ENCODE measurements at regions not wholly inside any gene's neighbourhood (a gene's known extent, or its start where the extent isn't known, plus 50 kb on each side); places are given as distances from the start of the nearest gene placed in this dataset.

DNA sequence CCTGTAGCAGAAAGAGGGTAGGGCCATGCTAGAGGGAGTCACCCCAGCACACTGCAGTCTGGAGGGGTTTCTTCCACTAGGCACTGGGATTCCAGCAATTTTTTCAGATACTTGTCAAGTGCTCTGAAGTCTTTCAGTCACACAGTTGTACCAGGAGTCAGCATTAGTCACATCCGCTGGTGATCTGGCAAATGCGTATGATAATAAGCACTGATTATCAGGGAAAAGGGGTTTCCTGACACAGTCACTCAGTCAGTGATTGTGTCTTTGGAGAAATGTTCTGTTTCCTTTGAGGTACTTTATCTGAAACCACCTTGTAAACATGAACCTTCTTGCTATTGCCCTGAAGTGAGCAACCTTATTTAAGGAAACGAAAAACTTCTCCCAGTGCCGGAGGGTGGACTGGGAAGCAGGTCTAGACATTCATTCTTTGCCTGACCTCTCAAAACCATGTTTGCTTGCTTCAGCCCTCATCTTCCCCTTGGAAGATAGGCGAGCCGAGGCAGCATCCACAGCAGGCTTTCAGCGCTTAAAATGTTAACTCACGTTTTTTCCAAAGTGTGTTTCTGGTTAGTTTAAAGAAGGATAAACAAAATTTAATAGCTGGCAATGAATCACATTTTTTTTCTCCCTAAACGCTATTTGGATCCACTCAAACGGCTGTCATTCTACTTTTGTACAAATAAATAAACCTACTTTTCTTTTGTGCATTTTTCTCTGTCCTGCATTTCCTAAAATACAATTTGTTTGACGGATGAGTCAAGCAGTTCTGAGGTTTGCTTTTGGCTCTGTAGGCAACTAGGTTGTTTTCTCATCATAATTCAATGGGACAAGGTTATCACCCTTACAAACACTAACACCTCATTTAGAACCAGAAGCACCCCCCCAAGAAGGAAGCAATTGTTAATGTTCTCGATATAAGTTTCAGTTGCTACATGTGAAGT, 77.7 kb downstream of the FOXD1 start:
- peaks cover 12% of the 10 kb centered on the region for H3K4me1 ChIP-seq (ENCODE audit: control insufficient read depth, insufficient read depth, low read length)

DNA sequence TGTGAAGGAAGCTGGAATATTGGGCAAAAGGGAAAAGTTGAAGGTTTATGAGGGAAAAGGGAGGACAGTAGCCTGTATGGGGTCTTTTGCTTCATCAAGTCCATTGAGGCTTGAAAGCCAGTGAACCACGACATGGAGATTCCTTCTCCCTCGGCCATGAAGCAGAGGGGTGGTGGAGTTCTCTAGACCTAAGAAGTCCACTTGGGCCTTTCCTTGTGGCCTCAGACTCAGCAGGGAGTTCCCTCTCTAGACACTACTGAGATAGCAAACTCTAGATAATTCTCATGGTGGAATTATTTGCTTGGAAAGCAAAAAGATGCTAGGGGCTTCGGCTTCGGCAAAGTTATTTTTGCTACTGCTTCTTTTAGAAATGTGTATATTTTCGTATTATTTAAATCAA, 78.5 kb downstream of the FOXD1 start:
- no peaks in the 10 kb centered on the region for H3K36me3 ChIP-seq (ENCODE audit: control insufficient read depth, insufficient read depth, low read length)

More for the DNA sequence above, 77.7 kb downstream of the FOXD1 start:
- no peak overlapping the region for H3K9ac ChIP-seq (ENCODE audit: low read length)
- H3K36me3 ChIP-seq (ENCODE audit: control insufficient read depth, insufficient read depth, low read length), result no peaks in the 10 kb centered on the region
- H3K4me3 ChIP-seq (ENCODE audit: low read length), result no peak overlapping the region
- no peaks in the 10 kb centered on the region for H3K27me3 ChIP-seq (ENCODE audit: control insufficient read depth, insufficient read depth, low read length)
- no peak overlapping the region for H3K27ac ChIP-seq (ENCODE audit: low read depth, low read length)

DNA sequence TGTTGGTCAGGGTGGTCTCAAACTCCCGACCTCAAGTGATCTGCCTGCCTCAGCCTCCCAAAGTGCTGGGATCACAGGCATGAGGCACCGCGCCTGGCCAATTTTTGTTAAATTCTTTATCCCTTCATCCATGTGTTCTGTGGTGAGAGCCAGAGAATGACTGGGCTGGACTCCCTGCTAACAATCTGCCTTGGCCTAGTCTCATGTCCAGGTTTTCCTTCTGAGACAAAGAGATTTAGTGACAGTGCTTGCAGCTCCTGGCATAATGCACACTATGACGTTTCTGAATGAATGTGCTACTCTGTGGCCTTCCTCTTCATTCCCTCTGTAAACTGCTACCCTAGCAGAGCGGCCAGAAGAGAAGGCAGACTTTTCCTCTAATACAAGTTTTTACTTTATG, 79.3 kb downstream of the FOXD1 start:
- Histone ChIP-seq H3K4me3 (ENCODE audit: low read length) (no peak overlapping the region), H3K4me1 (ENCODE audit: control insufficient read depth, insufficient read depth, low read length) (peaks cover 11% of the 10 kb centered on the region), H3K27me3 (ENCODE audit: control insufficient read depth, insufficient read depth, low read length) (no peaks in the 10 kb centered on the region), H3K27ac (ENCODE audit: low read depth, low read length) (no peak overlapping the region), H3K36me3 (ENCODE audit: control insufficient read depth, insufficient read depth, low read length) (no peaks in the 10 kb centered on the region), H3K9ac (ENCODE audit: low read length) (no peak overlapping the region)

More for the DNA sequence above, 78.5 kb downstream of the FOXD1 start:
- H3K9ac ChIP-seq (ENCODE audit: low read length), result no peak overlapping the region
- no peak overlapping the region for H3K4me3 ChIP-seq (ENCODE audit: low read length)
- H3K27ac ChIP-seq (ENCODE audit: low read depth, low read length), result no peak overlapping the region
- no peaks in the 10 kb centered on the region for H3K27me3 ChIP-seq (ENCODE audit: control insufficient read depth, insufficient read depth, low read length)
- H3K4me1 ChIP-seq (ENCODE audit: control insufficient read depth, insufficient read depth, low read length), result peaks cover 15% of the 10 kb centered on the region

DNA sequence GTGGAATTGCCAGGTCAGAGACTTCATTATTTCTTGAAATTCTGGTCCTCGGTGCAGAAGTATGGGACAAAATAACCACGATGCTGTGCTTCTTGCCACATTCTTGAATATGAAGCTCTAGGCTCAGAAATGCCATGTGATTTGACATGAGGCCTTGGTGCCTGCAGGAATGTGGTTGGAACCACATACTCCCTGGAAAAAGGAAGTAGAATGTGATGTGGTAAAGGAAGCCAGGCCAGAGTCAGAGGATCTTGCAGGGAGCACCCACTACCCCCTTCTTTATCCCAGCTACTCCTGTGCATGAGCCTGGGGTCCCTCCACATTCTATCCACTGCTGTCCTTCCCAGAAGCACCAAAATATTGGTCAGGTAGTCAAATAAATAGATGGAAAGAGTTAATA, 80.9 kb downstream of the FOXD1 start:
- H3K27ac ChIP-seq (ENCODE audit: low read depth, low read length), result no peak overlapping the region
- no peak overlapping the region for H3K9ac ChIP-seq (ENCODE audit: low read length)
- no peaks in the 10 kb centered on the region for H3K36me3 ChIP-seq (ENCODE audit: control insufficient read depth, insufficient read depth, low read length)
- H3K27me3 ChIP-seq (ENCODE audit: control insufficient read depth, insufficient read depth, low read length), result no peaks in the 10 kb centered on the region
- H3K4me1 ChIP-seq (ENCODE audit: control insufficient read depth, insufficient read depth, low read length), result peaks cover 7% of the 10 kb centered on the region
- no peak overlapping the region for H3K4me3 ChIP-seq (ENCODE audit: low read length)

DNA sequence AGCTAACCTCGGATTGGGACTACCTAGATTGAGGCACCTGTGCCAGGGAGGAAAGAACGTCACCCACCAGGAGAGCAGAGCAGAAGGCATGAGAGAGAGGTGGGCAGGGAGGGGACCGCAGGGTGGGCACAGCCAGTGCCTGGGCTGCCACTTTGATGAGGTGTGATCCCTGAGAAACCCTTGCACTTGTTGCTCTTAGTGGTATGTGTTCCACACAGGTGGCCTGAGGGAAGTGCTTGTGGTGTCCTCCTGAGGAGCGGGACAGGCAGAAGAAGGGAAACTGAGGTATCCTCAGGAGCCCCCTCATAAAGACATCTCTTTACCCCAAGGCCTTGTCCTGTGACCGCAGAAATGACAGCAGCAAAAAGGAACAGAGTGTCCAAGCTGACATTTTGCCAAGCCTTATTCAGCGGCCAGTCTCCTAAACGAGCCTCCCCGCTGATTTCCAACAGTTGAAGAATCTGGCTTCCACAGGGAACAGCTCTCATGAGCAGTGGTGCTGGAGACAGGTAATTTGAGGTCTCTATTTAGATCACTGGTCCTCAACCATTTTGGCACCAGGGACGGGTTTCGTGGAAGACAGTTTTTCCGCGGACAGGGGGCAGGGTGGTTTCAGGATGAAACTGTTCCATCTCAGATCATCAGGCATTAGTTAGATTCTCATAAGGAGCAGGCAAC, 82.4 kb downstream of the FOXD1 start:
- H3K4me1 ChIP-seq (ENCODE audit: control insufficient read depth, insufficient read depth, low read length), result peaks cover 5% of the 10 kb centered on the region
- H3K9ac ChIP-seq (ENCODE audit: low read length), result no peak overlapping the region
- no peaks in the 10 kb centered on the region for H3K36me3 ChIP-seq (ENCODE audit: control insufficient read depth, insufficient read depth, low read length)
- no peaks in the 10 kb centered on the region for H3K27me3 ChIP-seq (ENCODE audit: control insufficient read depth, insufficient read depth, low read length)
- H3K4me3 ChIP-seq (ENCODE audit: low read length), result no peak overlapping the region
- H3K27ac ChIP-seq (ENCODE audit: low read depth, low read length), result no peak overlapping the region

DNA sequence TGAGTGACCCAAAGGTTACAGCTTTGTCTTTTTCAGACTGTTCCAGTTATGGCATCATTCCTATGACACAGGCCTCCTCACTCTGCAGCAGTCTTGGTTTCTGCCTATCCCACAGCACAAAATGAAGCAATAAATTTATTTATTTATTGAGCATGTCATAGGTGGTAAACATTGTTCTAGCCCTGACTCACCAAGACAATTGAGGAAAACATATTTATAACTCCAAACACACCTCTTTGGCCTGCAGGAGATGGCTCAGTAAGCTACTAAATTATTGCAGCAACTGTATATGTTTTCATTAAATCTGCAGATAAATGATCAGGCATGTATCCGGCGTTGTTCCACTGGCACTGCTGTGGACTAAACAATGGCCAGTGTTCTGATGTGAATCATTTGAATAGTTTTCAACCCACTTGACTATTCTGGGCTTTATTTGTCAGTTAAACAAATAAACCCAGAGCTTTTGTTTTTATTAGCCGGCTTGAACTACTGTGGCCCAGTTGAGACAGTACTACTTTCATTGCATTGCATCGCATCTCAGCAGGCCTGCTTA, 83.2 kb downstream of the FOXD1 start:
- Histone ChIP-seq H3K9ac (ENCODE audit: low read length) (no peak overlapping the region), H3K27ac (ENCODE audit: low read depth, low read length) (no peak overlapping the region), H3K4me3 (ENCODE audit: low read length) (no peak overlapping the region), H3K27me3 (ENCODE audit: control insufficient read depth, insufficient read depth, low read length) (no peaks in the 10 kb centered on the region), H3K4me1 (ENCODE audit: control insufficient read depth, insufficient read depth, low read length) (peaks cover 2% of the 10 kb centered on the region), H3K36me3 (ENCODE audit: control insufficient read depth, insufficient read depth, low read length) (no peaks in the 10 kb centered on the region)

DNA sequence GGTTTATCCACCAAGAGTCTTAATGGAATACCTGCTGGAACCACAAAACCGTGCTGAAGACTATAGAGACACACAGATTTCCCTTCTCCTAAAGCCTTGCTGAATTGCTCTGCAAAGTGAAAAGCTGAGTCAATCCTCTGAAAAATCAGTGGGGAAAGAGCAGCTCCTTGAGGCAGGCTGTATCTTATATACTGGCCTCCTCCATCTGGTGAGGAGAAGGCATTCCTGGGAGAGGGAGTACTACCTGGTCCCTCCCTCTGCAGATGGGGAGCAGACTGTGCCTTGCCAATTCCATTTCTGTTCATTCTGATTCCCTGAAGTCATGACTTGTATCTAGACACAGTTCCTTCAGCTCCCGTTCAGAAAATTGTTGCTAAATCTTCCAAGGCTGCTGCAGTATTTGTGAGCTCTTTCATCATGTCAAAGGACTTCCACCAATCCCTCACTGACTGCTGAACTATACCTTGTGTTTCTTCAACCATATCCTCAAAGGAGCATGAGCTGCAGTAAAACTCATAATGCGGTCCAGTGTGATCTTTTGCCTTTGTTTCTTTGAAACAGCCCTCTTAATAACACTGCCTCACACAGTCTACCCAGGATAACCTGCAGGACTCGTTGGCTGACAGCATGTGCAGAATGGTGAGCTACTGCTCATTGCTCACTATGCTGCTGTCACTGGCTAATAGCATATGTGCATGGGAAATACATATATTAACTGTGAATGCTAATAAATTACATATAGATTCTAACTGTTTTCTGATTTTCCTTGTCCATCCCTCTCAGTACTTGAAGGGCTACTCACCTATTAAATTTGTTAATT, 84.5 kb downstream of the FOXD1 start:
- Histone ChIP-seq H3K9ac (ENCODE audit: low read length) (no peak overlapping the region), H3K27me3 (ENCODE audit: control insufficient read depth, insufficient read depth, low read length) (no peaks in the 10 kb centered on the region), H3K4me1 (ENCODE audit: control insufficient read depth, insufficient read depth, low read length) (peaks cover 2% of the 10 kb centered on the region), H3K4me3 (ENCODE audit: low read length) (no peak overlapping the region), H3K27ac (ENCODE audit: low read depth, low read length) (no peak overlapping the region), H3K36me3 (ENCODE audit: control insufficient read depth, insufficient read depth, low read length) (no peaks in the 10 kb centered on the region)

DNA sequence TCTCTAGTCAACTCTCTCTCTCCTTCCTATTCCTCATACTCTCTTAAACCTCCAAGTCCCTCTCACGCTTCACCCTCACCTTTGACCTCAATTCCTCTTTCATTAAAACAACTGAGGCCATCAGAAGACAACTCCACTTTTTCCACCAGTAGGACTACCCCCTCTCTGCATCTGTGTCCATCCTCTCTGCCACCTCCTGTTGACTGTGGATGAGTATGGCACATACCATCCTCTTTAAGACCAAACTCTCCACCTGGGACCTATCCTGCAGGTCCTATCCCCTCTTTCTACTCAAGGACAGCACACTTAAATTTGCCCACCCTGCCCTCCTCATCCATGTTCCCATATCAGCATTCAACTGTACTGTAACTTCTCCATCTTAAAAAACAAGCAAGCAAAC, 89.2 kb downstream of the FOXD1 start:
- Histone ChIP-seq H3K27ac (ENCODE audit: low read depth, low read length) (no peak overlapping the region), H3K27me3 (ENCODE audit: control insufficient read depth, insufficient read depth, low read length) (no peaks in the 10 kb centered on the region), H3K36me3 (ENCODE audit: control insufficient read depth, insufficient read depth, low read length) (no peaks in the 10 kb centered on the region), H3K4me1 (ENCODE audit: control insufficient read depth, insufficient read depth, low read length) (no peaks in the 10 kb centered on the region), H3K9ac (ENCODE audit: low read length) (no peak overlapping the region), H3K4me3 (ENCODE audit: low read length) (no peak overlapping the region)

DNA sequence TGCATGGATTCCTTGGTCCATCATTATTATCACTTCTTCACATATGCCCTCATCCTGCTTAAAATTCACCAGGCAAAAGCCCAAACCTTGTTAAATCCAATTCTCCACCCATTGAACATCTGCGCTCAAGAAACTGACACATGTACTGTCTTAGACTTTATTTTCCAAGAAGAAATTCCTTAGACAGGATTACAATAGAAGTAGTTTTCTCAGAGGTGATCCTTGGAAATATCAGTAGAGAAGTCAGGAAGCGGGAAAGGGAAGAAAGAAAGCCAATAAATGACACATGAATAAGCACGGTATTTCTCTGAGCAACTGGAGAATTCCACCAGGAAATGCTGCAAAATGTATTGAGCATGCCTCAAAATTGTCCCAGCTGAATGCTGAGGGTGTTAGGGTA, 90.2 kb downstream of the FOXD1 start:
- Histone ChIP-seq H3K27me3 (ENCODE audit: control insufficient read depth, insufficient read depth, low read length) (no peaks in the 10 kb centered on the region), H3K4me3 (ENCODE audit: low read length) (no peak overlapping the region)

DNA sequence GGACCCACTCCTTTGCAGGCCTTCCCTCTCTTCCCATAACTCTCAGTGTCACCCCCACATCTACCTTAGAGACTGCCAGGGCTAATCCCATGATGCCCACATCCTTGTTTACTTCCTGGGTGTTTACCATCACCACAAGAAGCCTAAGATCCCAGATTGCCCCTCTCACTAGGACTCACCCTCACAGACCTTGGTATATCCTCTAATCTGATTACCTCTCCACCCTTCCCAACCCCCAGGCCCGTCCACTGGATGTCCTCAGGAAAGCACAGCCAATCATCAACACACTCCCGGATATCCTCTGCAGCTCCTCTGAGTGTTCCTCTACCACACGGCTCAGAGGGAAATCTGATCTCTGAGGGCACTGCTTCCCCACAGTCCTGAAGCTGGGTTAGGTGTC, 91.0 kb downstream of the FOXD1 start:
- Histone ChIP-seq H3K27me3 (ENCODE audit: control insufficient read depth, insufficient read depth, low read length) (no peaks in the 10 kb centered on the region), H3K27ac (ENCODE audit: low read depth, low read length) (no peak overlapping the region), H3K36me3 (ENCODE audit: control insufficient read depth, insufficient read depth, low read length) (no peaks in the 10 kb centered on the region), H3K4me1 (ENCODE audit: control insufficient read depth, insufficient read depth, low read length) (no peaks in the 10 kb centered on the region), H3K4me3 (ENCODE audit: low read length) (no peak overlapping the region), H3K9ac (ENCODE audit: low read length) (no peak overlapping the region)

More for the DNA sequence above, 90.2 kb downstream of the FOXD1 start:
- Histone ChIP-seq H3K36me3 (ENCODE audit: control insufficient read depth, insufficient read depth, low read length) (no peaks in the 10 kb centered on the region), H3K9ac (ENCODE audit: low read length) (no peak overlapping the region), H3K4me1 (ENCODE audit: control insufficient read depth, insufficient read depth, low read length) (no peaks in the 10 kb centered on the region), H3K27ac (ENCODE audit: low read depth, low read length) (no peak overlapping the region)

DNA sequence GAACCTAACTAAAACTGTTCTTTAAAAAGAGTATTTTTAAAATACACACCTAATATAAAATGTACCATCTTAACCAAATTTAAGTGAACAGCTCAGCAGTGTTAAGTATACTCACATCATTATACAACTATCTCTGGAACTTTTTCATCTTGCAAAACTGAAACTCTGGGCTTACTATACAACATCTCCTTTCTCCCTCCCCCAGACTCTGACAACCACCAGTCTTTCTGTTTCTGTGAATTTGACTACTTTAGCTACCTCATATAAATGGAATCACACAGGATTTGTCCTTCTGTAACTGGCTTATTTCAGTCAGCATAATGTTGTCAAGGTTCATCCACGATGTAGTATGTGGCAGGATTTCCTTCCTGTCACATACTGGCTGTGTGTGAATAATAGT, 93.5 kb downstream of the FOXD1 start:
- Histone ChIP-seq H3K27me3 (ENCODE audit: control insufficient read depth, insufficient read depth, low read length) (no peaks in the 10 kb centered on the region), H3K27ac (ENCODE audit: low read depth, low read length) (no peak overlapping the region), H3K9ac (ENCODE audit: low read length) (no peak overlapping the region), H3K4me3 (ENCODE audit: low read length) (no peak overlapping the region), H3K4me1 (ENCODE audit: control insufficient read depth, insufficient read depth, low read length) (no peaks in the 10 kb centered on the region), H3K36me3 (ENCODE audit: control insufficient read depth, insufficient read depth, low read length) (no peaks in the 10 kb centered on the region)

DNA sequence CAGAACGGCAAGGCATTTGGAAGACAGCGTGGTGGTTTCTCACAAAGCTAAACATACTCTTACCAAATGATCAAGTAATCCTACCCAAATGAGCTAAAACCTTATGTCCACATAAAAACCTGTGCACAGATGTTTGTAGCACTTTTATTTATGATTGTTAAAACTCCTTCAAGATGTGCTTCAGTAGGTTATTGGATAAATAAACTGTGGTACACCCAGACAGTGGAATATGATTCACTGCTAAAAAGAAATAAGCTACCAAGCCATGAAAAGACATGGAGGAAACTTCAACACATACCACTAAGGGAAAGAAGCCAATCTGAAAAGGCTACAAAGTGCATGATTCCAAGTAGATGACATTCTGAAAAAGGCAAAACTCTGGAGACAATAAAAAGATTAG, 94.2 kb downstream of the FOXD1 start:
- H3K36me3 ChIP-seq (ENCODE audit: control insufficient read depth, insufficient read depth, low read length), result no peaks in the 10 kb centered on the region
- no peak overlapping the region for H3K4me3 ChIP-seq (ENCODE audit: low read length)
- H3K27me3 ChIP-seq (ENCODE audit: control insufficient read depth, insufficient read depth, low read length), result no peaks in the 10 kb centered on the region
- no peak overlapping the region for H3K9ac ChIP-seq (ENCODE audit: low read length)
- H3K4me1 ChIP-seq (ENCODE audit: control insufficient read depth, insufficient read depth, low read length), result no peaks in the 10 kb centered on the region
- no peak overlapping the region for H3K27ac ChIP-seq (ENCODE audit: low read depth, low read length)
